CD4-positive, alpha-beta T cell (primary cell): ENCODE measurements at regions not wholly inside any gene's neighbourhood (a gene's known extent, or its start where the extent isn't known, plus 50 kb on each side); places are given as distances from the start of the nearest gene placed in this dataset.
"Not testable (repeated sequence)": the region's sequence is repeated elsewhere in the genome, so short reads cannot be mapped to it uniquely, and the experiment has no call there.

ENCODE experiments used
- ATAC-seq: fragments of 200-7000 bp; cut with Tn5 transposase; one replicate; pipeline ENCODE4 v1.10.0; 2022; ENCODE audit warnings: mild to moderate bottlenecking; ENCODE audit not compliant: poor library complexity
- CTCF ChIA-PET: fragments of 350-600 bp; sonication (Branson Sonifier 250); formaldehyde crosslinking; loops from one replicate; lab custom pipeline; 2021; ENCODE audit warnings: antibody characterized with exemption, inconsistent platforms; lab: Charles Lee
- POLR2A ChIA-PET: fragments of 350-600 bp; sonication (Branson Sonifier 250); formaldehyde crosslinking; loops from one replicate; lab custom pipeline; 2021; ENCODE audit warnings: antibody characterized with exemption, inconsistent platforms; lab: Charles Lee
- DNase-seq, 14 experiments: peaks; one replicate each; pipeline ENCODE4 v3.0.0-alpha.2; 2013 to 2020; ENCODE audit warnings: mixed read lengths in 2 of 14
- H3K27ac ChIP-seq, 2 donors: one replicate each; pipeline versions ENCODE4 v1.5.1 to v1.7.0; 2013; ENCODE audit warnings: low read length in 2 of 2, low read depth in 1 of 2, mild to moderate bottlenecking in 1 of 2
- H3K27me3 ChIP-seq, 2 experiments: 1 replicate in 1 of 2; 2 replicates in 1 of 2; pipeline versions ENCODE4 v1.6.1 to v1.7.0; 2013; ENCODE audit warnings: low read length in 2 of 2, control low read depth in 1 of 2, mild to moderate bottlenecking in 1 of 2, moderate library complexity in 1 of 2; ENCODE audit not compliant: insufficient read depth in 2 of 2, control insufficient read depth in 1 of 2
- H3K36me3 ChIP-seq: one replicate; pipeline ENCODE4 v1.6.1; 2013; ENCODE audit warnings: low read length, control low read depth; ENCODE audit not compliant: insufficient read depth
- H3K4me1 ChIP-seq: one replicate; pipeline ENCODE4 v1.6.1; 2013; ENCODE audit warnings: low read length, control low read depth; ENCODE audit not compliant: insufficient read depth
- H3K4me3 ChIP-seq: one replicate; pipeline ENCODE4 v1.5.1; 2013; ENCODE audit warnings: mild to moderate bottlenecking, low read length, moderate library complexity
- H3K9me3 ChIP-seq, 2 experiments: 1 replicate in 1 of 2; 2 replicates in 1 of 2; pipeline versions ENCODE4 v1.6.1 to v1.7.0; 2013; ENCODE audit warnings: low read length in 2 of 2, mild to moderate bottlenecking in 2 of 2, control low read depth in 1 of 2, moderate library complexity in 1 of 2; ENCODE audit not compliant: control insufficient read depth in 1 of 2, insufficient read depth in 1 of 2
- H3K27ac Mint-ChIP-seq: one replicate; pipeline ENCODE4 v1.8.0; 2020; ENCODE audit warnings: mixed read lengths
- H3K27me3 Mint-ChIP-seq: one replicate; pipeline ENCODE4 v1.8.0; 2021; ENCODE audit warnings: mixed read lengths
- H3K36me3 Mint-ChIP-seq: one replicate; pipeline ENCODE4 v1.8.0; 2021; ENCODE audit warnings: low read depth, mixed read lengths
- H3K4me1 Mint-ChIP-seq: one replicate; pipeline ENCODE4 v1.8.0; 2021; ENCODE audit warnings: low read depth, mixed read lengths
- H3K4me3 Mint-ChIP-seq: one replicate; pipeline ENCODE4 v1.8.0; 2020; ENCODE audit warnings: mild to moderate bottlenecking, mixed read lengths
- H3K9me3 Mint-ChIP-seq: one replicate; pipeline ENCODE4 v1.8.0; 2020; ENCODE audit warnings: mixed read lengths
- intact Hi-C, 2 experiments: fragments of 100-400 bp; cut with DNase I in 1 of 2; cut with micrococcal nuclease in 1 of 2; formaldehyde crosslinking; loops; one replicate each; pipeline versions ENCODE4 v1.15.1 to v1.9.0; 2023 to 2025; cut with DNase I, micrococcal nuclease
- TF ChIP-seq, protein P1 (sequence below): fragments of 200-600 bp; IDR thresholded peaks from one replicate; pipeline ENCODE4 v1.8.0; 2022; ENCODE audit warnings: antibody characterized with exemption, mild to moderate bottlenecking

DNA sequence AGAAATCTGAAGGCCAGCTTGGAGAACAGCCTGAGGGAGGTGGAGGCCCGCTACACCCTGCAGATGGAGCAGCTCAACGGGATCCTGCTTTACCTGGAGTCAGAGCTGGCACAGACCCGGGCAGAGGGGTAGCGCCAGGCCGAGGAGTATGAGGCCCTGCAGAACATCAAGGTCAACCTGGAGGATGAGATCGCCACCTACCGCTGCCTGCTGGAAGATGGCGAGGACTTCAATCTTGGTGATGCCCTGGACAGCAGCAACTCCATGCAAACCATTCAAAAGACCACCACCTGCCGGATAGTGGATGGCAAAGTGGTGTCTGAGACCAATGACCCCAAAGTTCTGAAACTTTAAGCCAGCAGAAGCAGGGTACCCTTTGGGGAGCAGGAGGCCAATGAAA lies 318.4 kb downstream of the ZFHX3 start:
- ATAC-seq, H3K4me3 Mint-ChIP-seq, H3K36me3 Mint-ChIP-seq, H3K36me3 ChIP-seq, POLR2A ChIA-PET, DNase-seq, H3K4me3 ChIP-seq, H3K9me3 ChIP-seq, H3K4me1 ChIP-seq, CTCF ChIA-PET, H3K4me1 Mint-ChIP-seq, H3K27me3 Mint-ChIP-seq, H3K27ac Mint-ChIP-seq, H3K27ac ChIP-seq, H3K27me3 ChIP-seq, intact Hi-C loops: not testable (repeated sequence)
- peaks cover 12% of the 10 kb centered on the region for H3K9me3 Mint-ChIP-seq

DNA sequence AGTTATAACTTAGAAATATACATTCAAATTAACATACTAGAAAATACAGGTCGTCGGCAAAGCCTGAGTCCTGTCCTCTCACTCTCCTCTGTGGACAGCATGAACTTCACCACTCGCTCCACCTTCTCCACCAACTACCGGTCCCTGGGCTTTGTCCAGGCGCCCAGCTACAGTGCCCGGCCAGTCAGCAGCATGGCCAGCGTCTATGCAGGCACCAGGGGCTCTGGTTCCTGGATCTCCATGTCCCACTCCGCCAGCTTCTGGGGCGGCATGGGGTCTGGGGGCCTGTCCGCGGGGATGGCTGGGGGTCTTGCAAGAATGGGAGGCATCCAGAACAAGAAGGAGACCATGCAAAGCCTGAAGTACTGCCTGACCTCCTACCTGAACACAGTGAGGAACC lies 319.4 kb downstream of the ZFHX3 start:
- H3K27ac ChIP-seq, result no peak overlapping the region
- H3K36me3 ChIP-seq, result no peaks in the 10 kb centered on the region
- H3K4me3 ChIP-seq, result no peak overlapping the region
- no peaks in the 10 kb centered on the region for H3K27me3 Mint-ChIP-seq
- H3K4me3 Mint-ChIP-seq, result no peak overlapping the region
- ATAC-seq (no peak), DNase-seq (no peak)
- no peaks in the 10 kb centered on the region for H3K36me3 Mint-ChIP-seq
- no peaks in the 10 kb centered on the region for H3K9me3 ChIP-seq
- TF ChIP-seq, protein P1, sequence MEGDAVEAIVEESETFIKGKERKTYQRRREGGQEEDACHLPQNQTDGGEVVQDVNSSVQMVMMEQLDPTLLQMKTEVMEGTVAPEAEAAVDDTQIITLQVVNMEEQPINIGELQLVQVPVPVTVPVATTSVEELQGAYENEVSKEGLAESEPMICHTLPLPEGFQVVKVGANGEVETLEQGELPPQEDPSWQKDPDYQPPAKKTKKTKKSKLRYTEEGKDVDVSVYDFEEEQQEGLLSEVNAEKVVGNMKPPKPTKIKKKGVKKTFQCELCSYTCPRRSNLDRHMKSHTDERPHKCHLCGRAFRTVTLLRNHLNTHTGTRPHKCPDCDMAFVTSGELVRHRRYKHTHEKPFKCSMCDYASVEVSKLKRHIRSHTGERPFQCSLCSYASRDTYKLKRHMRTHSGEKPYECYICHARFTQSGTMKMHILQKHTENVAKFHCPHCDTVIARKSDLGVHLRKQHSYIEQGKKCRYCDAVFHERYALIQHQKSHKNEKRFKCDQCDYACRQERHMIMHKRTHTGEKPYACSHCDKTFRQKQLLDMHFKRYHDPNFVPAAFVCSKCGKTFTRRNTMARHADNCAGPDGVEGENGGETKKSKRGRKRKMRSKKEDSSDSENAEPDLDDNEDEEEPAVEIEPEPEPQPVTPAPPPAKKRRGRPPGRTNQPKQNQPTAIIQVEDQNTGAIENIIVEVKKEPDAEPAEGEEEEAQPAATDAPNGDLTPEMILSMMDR, result no peak
- ChIA-PET POLR2A (no interaction called here), CTCF (no interaction called here)
- H3K9me3 Mint-ChIP-seq, result peaks cover 9% of the 10 kb centered on the region
- no peaks in the 10 kb centered on the region for H3K4me1 Mint-ChIP-seq
- no peaks in the 10 kb centered on the region for H3K27me3 ChIP-seq
- intact Hi-C loops, result no loop called here
- no peaks in the 10 kb centered on the region for H3K4me1 ChIP-seq
- H3K27ac Mint-ChIP-seq, result no peak overlapping the region

DNA sequence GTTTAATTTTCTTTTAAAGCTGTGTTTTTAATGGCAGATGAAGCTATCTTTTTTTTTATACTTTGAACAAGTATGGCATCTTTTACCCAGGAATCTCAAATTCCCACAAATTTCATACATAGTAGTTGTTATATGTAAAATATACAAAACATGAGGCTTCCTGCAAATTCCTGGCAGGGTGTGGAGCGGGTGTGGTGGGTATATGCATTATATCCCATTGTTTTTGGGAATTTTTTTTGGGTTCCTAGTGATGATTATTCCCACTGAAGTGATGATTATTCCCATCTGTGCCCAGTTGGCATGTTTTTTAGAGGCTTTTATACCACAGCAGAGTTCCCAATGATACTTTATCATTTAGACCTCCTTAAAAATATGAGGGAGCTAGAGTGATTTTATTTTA lies 320.4 kb downstream of the ZFHX3 start:
- no peaks in the 10 kb centered on the region for H3K27me3 Mint-ChIP-seq
- H3K4me3 ChIP-seq, result no peak overlapping the region
- no peaks in the 10 kb centered on the region for H3K4me1 ChIP-seq
- H3K27me3 ChIP-seq, result no peaks in the 10 kb centered on the region
- no peak overlapping the region for H3K4me3 Mint-ChIP-seq
- no peak for ATAC-seq
- POLR2A ChIA-PET, result no interaction called here
- TF ChIP-seq, protein P1, result no peak
- no peak overlapping the region for H3K27ac Mint-ChIP-seq
- no peaks in the 10 kb centered on the region for H3K36me3 Mint-ChIP-seq
- H3K9me3 ChIP-seq, result no peaks in the 10 kb centered on the region
- no peaks in the 10 kb centered on the region for H3K4me1 Mint-ChIP-seq
- intact Hi-C loops, result no loop called here
- no peak overlapping the region for H3K27ac ChIP-seq
- H3K36me3 ChIP-seq, result no peaks in the 10 kb centered on the region
- H3K9me3 Mint-ChIP-seq, result peaks cover 5% of the 10 kb centered on the region
- CTCF ChIA-PET, result no interaction called here
- DNase-seq, result no peak

DNA sequence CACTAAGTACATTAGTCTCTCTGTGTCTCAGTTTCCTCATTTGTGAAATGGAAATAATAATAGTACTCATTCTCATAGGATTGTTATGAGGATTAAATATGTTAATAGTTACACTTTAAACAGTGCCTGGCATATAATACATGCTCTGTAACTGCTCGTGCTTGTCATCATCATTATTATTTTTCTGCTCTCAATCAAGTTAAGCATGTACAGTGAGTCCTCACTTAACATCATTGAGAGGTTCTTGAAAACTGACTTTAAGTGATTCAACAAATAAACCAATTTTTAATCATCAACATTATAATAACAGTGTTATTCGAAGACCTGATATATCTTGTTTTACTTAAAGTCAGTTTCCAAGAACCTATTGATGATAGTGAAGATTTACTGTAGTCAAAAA lies 322.3 kb downstream of the ZFHX3 start:
- POLR2A ChIA-PET, result no interaction called here

More for the DNA sequence above, 322.3 kb downstream of the ZFHX3 start:
- Mint-ChIP-seq H3K4me3 (no peak overlapping the region), H3K27ac (no peak overlapping the region), H3K9me3 (peaks cover 5% of the 10 kb centered on the region), H3K27me3 (no peaks in the 10 kb centered on the region), H3K36me3 (no peaks in the 10 kb centered on the region), H3K4me1 (no peaks in the 10 kb centered on the region)
- Histone ChIP-seq H3K27me3 (no peaks in the 10 kb centered on the region), H3K4me3 (no peak overlapping the region), H3K27ac (no peak overlapping the region), H3K36me3 (no peaks in the 10 kb centered on the region), H3K9me3 (no peaks in the 10 kb centered on the region), H3K4me1 (no peaks in the 10 kb centered on the region)
- TF ChIP-seq, protein P1, result no peak
- intact Hi-C loops, result no loop called here
- DNase-seq, result no peak
- CTCF ChIA-PET, result no interaction called here
- no peak for ATAC-seq
